ENCODE measurements at regions not wholly inside any gene's neighbourhood (a gene's known extent, or its start where the extent isn't known, plus 50 kb on each side); places are given as distances from the start of the nearest gene placed in this dataset.

DNA sequence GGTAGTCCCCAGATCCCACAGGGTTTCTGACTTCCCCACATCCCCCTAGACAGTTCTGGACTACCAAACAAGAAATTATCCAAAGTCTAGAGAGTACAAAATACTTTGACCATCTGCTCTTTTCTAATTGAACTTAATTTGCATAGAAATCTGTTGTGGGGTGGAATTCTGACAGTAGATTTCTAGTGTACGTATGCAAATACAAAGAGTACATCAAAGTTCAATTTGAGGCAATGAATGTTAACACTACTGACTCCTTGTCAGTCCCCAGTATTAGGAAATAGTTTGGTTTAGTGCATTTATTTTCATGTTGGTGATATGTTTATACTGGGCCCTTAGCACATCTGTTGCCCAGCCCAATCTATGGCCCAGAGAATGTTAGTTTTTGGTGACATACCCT is 292.6 kb downstream of the CETN3 start:
- TF ChIP-seq, protein P1, sequence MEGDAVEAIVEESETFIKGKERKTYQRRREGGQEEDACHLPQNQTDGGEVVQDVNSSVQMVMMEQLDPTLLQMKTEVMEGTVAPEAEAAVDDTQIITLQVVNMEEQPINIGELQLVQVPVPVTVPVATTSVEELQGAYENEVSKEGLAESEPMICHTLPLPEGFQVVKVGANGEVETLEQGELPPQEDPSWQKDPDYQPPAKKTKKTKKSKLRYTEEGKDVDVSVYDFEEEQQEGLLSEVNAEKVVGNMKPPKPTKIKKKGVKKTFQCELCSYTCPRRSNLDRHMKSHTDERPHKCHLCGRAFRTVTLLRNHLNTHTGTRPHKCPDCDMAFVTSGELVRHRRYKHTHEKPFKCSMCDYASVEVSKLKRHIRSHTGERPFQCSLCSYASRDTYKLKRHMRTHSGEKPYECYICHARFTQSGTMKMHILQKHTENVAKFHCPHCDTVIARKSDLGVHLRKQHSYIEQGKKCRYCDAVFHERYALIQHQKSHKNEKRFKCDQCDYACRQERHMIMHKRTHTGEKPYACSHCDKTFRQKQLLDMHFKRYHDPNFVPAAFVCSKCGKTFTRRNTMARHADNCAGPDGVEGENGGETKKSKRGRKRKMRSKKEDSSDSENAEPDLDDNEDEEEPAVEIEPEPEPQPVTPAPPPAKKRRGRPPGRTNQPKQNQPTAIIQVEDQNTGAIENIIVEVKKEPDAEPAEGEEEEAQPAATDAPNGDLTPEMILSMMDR (IDR thresholded peaks at IDR 0.05; ENCODE audit: poor library complexity, severe bottlenecking), result no peak
- TF ChIP-seq POLR2AphosphoS5 (IDR thresholded peaks at IDR 0.05), result no peak

Data from neural cell (in vitro differentiated cells).